ENCODE measurements at regions not wholly inside any gene's neighbourhood (a gene's known extent, or its start where the extent isn't known, plus 50 kb on each side); places are given as distances from the start of the nearest gene placed in this dataset.

DNA sequence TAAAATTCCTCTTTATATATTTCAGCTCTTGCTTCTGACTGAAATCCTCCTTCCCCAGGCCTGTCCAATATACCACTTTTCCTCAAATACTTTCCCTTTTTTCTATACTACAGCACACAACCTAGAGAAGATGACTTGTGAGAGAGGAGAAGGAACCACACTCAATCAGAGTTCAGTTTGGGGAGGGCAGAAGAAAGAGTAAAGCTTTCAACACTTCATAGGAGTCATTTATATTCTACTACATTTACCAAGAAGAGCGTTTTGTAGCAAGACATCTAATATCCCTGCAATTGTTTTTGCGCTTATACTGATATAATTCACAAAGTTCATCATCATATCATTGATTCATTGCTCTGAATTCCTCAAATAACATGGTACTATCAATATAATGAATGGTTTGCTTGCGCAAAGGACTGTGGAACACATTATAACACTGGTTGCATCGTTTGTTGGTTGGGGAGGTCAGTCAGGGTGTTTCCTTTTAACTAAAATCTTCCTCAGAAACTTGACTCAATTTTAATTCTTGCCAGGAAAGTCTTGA lies 792.5 kb upstream of the CELF2 start:
- DNase-seq (ENCODE audit: low read depth): no peak
- TF ChIP-seq, protein P1, sequence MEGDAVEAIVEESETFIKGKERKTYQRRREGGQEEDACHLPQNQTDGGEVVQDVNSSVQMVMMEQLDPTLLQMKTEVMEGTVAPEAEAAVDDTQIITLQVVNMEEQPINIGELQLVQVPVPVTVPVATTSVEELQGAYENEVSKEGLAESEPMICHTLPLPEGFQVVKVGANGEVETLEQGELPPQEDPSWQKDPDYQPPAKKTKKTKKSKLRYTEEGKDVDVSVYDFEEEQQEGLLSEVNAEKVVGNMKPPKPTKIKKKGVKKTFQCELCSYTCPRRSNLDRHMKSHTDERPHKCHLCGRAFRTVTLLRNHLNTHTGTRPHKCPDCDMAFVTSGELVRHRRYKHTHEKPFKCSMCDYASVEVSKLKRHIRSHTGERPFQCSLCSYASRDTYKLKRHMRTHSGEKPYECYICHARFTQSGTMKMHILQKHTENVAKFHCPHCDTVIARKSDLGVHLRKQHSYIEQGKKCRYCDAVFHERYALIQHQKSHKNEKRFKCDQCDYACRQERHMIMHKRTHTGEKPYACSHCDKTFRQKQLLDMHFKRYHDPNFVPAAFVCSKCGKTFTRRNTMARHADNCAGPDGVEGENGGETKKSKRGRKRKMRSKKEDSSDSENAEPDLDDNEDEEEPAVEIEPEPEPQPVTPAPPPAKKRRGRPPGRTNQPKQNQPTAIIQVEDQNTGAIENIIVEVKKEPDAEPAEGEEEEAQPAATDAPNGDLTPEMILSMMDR (conservative IDR thresholded peaks at IDR 0.05; ENCODE audit: low read depth, low read length): no peak
- no peak overlapping the region for H3K4me3 ChIP-seq (ENCODE audit: low read depth, low read length)

DNA sequence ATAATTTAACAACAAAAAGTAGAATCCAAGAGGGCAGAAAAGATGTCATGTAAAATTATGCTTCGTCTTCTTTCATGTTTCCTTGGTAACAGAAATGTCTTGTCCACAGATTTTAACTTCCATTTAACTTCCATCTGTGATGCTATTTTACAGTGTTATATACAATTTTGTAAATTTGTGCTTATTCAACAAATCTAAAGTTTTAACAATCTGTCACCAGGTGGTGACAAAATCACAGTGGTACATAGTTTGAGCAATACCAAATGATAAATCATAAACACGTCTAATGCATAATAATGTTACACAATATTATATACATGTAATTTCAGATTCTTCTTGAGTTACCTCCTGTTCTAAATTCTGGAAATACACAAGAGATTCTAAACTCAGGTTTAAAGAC lies 784.4 kb upstream of the CELF2 start:
- TF ChIP-seq, protein P1 (conservative IDR thresholded peaks at IDR 0.05; ENCODE audit: low read depth, low read length): no peak
- DNase-seq (ENCODE audit: low read depth): peak; percentile 3
- H3K4me3 ChIP-seq (ENCODE audit: low read depth, low read length): no peak overlapping the region

DNA sequence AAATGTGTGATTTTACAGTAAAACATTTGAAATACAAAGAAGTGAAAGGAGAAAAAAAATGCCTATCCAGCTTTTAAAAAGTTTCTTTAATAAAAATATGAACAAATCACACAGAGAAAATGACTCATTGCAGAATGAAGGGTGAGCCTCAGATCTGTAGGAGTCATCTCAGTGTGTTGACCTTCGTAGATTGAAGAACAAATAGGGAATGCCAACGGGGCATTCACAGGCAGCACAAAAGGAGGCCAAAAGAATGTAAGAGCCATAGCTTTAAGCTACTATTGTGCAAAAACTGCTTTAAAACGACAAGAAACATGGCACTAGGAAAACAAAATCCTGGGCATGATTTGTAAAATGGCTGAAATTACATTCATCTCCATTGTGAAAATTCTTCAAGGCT lies 782.7 kb upstream of the CELF2 start:
- TF ChIP-seq, protein P1 (conservative IDR thresholded peaks at IDR 0.05; ENCODE audit: low read depth, low read length): no peak
- no peak for DNase-seq (ENCODE audit: low read depth)
- H3K4me3 ChIP-seq (ENCODE audit: low read depth, low read length): no peak overlapping the region

DNA sequence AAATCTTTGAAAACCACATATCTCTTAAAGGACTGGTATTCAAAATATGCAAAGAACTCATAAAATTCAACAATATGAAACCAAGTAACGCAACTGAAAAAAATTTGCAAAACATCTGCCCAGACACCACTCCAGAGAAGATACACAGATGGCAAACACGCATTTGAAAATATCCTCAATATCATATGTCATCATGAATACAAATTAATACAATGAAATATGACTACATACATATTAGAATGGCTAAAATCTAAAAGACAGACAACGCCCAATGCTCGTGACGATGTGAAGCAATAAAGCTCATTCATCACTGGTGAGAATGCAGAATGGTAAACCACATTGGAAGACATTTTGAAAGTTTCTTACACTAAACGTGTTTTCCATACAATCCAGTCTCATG lies 770.1 kb upstream of the CELF2 start:
- TF ChIP-seq, protein P1 (conservative IDR thresholded peaks at IDR 0.05; ENCODE audit: low read depth, low read length): no peak
- no peak for DNase-seq (ENCODE audit: low read depth)

DNA sequence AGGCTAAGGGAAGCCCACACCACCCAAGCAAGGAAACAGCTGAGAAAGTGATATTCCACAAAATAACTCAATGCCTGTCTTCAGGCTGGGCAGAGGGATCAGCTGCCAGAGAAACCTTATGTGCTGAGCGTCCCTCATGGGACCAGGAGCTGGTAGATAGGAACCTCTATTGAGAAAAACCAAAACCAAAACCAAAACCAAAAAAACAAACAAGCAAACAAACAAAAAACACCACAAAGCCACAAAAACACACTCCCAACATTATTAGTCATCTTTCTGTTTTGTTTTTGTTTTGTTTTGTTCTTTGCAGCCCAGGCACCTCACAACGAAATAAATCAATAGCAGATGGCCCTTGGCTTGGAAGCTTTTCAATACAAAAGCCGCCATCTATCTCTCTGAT lies 760.8 kb upstream of the CELF2 start:
- TF ChIP-seq, protein P1 (conservative IDR thresholded peaks at IDR 0.05; ENCODE audit: low read depth, low read length): no peak
- no peak overlapping the region for H3K4me3 ChIP-seq (ENCODE audit: low read depth, low read length)
- no peak for DNase-seq (ENCODE audit: low read depth)

More for the DNA sequence above, 770.1 kb upstream of the CELF2 start:
- no peak overlapping the region for H3K4me3 ChIP-seq (ENCODE audit: low read depth, low read length)

DNA sequence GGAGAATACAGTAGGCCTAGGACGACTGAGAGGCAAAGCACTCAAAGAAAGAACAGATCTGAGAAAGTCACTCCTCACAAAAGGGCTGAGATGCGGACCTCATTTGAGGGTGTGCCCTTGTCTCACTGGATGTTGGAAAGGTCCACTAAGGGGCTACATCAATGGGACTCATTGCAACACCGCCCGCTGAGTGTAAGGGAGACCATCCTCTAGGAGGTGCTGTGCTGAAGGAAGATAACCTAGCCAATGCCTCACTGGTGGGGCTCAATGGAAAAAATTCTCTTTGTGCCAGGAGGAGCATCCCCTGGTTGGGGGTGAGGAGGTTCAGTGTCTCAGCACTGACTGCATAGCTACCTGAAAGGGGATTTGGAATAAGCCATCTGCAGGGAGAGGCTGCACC lies 758.7 kb upstream of the CELF2 start:
- no peak overlapping the region for H3K4me3 ChIP-seq (ENCODE audit: low read depth, low read length)
- TF ChIP-seq, protein P1 (conservative IDR thresholded peaks at IDR 0.05; ENCODE audit: low read depth, low read length): no peak
- no peak for DNase-seq (ENCODE audit: low read depth)

Data from choroid plexus epithelial cell (primary cell).